Epithelial cell of esophagus (primary cell): ENCODE measurements at regions not wholly inside any gene's neighbourhood (a gene's known extent, or its start where the extent isn't known, plus 50 kb on each side); places are given as distances from the start of the nearest gene placed in this dataset.

Experiments used
- DNase-seq: peaks from one replicate; pipeline ENCODE4 v3.0.0; 2010; ENCODE audit warnings: low read depth
- H3K4me3 ChIP-seq: 2 replicates; pipeline ENCODE4 v1.5.1; 2011; ENCODE audit warnings: mild to moderate bottlenecking, low read length, control low read depth
- CTCF ChIP-seq: IDR thresholded peaks from 2 replicates; pipeline ENCODE4 v1.5.1; 2011; ENCODE audit warnings: low read depth, mild to moderate bottlenecking, low read length, control low read depth, inconsistent platforms; ENCODE audit not compliant: insufficient read depth; ENCODE audit errors: missing control alignments

GRCh38 chr5:3925022-3925421, 329.4 kb downstream of the IRX1 start:
- no peak overlapping the region for H3K4me3 ChIP-seq
- TF ChIP-seq CTCF: no peak

GRCh38 chr5:3925935-3926334, 330.3 kb downstream of the IRX1 start:
- TF ChIP-seq CTCF: no peak
- no peak for DNase-seq
- H3K4me3 ChIP-seq: no peak overlapping the region

More at GRCh38 chr5:3925022-3925421, 329.4 kb downstream of the IRX1 start:
- no peak for DNase-seq

- no peak for DNase-seq
- no peak overlapping the region for H3K4me3 ChIP-seq
- no peak for TF ChIP-seq CTCF
These were observed 334.2 kb downstream of the IRX1 start for GRCh38 chr5:3929799-3930198.

DNA sequence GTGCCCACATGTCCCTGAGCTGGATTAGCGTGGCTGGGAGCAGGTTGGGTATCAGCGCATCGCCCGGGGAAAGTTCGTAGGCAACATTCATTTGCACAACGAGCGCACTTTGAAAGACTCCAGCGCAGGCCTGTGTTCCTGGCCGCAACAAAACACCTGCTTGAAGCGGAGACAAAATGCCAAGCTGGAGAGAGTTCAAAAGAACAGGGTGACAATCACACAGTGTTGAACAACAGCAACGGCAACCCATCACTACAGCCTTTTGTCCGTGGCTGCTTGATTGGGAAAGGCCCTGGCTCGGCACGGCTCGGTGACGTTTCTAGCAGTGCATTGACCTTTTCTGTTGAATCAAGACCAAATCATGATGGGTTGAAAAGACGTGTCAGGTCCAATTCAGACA, 336.3 kb downstream of the IRX1 start:
- TF ChIP-seq CTCF: no peak

GRCh38 chr5:3933536-3933935, 337.9 kb downstream of the IRX1 start:
- H3K4me3 ChIP-seq: no peak overlapping the region
- DNase-seq: no peak
- no peak for TF ChIP-seq CTCF

More for the DNA sequence above, 336.3 kb downstream of the IRX1 start:
- no peak overlapping the region for H3K4me3 ChIP-seq
- DNase-seq: peak; percentile 4

- TF ChIP-seq CTCF: no peak
- H3K4me3 ChIP-seq: no peak overlapping the region
- no peak for DNase-seq
These were observed 338.3 kb downstream of the IRX1 start for GRCh38 chr5:3933966-3934365.

GRCh38 chr5:3943859-3944258, 348.2 kb downstream of the IRX1 start:
- H3K4me3 ChIP-seq: no peak overlapping the region
- DNase-seq: no peak
- no peak for TF ChIP-seq CTCF
